IgD-negative memory B cell (primary cell): ENCODE measurements at regions not wholly inside any gene's neighbourhood (a gene's known extent, or its start where the extent isn't known, plus 50 kb on each side); places are given as distances from the start of the nearest gene placed in this dataset.
"Not testable (repeated sequence)": the region's sequence is repeated elsewhere in the genome, so short reads cannot be mapped to it uniquely, and the experiment has no call there.

ENCODE experiments used
- H3K27ac Mint-ChIP-seq, 3 donors: one replicate each; pipeline ENCODE4 v1.8.0; 2020 to 2022; ENCODE audit warnings: mild to moderate bottlenecking in 3 of 3, mixed read lengths in 3 of 3, moderate library complexity in 1 of 3
- H3K27me3 Mint-ChIP-seq: one replicate; pipeline ENCODE4 v1.8.0; 2021; ENCODE audit warnings: mixed read lengths
- H3K36me3 Mint-ChIP-seq: one replicate; pipeline ENCODE4 v1.8.0; 2020; ENCODE audit warnings: mild to moderate bottlenecking, mixed read lengths
- H3K4me1 Mint-ChIP-seq, 3 donors: one replicate each; pipeline ENCODE4 v1.8.0; 2020 to 2022; ENCODE audit warnings: mixed read lengths in 3 of 3, mild to moderate bottlenecking in 1 of 3
- H3K4me3 Mint-ChIP-seq, 4 donors: one replicate each; pipeline ENCODE4 v1.8.0; 2020 to 2022; ENCODE audit warnings: mild to moderate bottlenecking in 4 of 4, mixed read lengths in 4 of 4, moderate library complexity in 3 of 4
- H3K9me3 Mint-ChIP-seq, 3 donors: one replicate each; pipeline ENCODE4 v1.8.0; 2020 to 2021; ENCODE audit warnings: mixed read lengths in 3 of 3, mild to moderate bottlenecking in 1 of 3

- H3K27me3 Mint-ChIP-seq, H3K27ac Mint-ChIP-seq, H3K9me3 Mint-ChIP-seq, H3K4me3 Mint-ChIP-seq, H3K36me3 Mint-ChIP-seq, H3K4me1 Mint-ChIP-seq: not testable (repeated sequence)
These were observed 66.7 kb upstream of the ERV3-1 start for GRCh38 chr7:65073160-65073559.

- H3K4me1 Mint-ChIP-seq, H3K27ac Mint-ChIP-seq, H3K4me3 Mint-ChIP-seq, H3K27me3 Mint-ChIP-seq, H3K36me3 Mint-ChIP-seq, H3K9me3 Mint-ChIP-seq: not testable (repeated sequence)
These were observed 65.5 kb upstream of the ERV3-1 start for GRCh38 chr7:65071854-65072431.

GRCh38 chr7:65069476-65069875 is 63.0 kb upstream of the ERV3-1 start:
- H3K27ac Mint-ChIP-seq, result peak overlapping the region in 2 of 3 donors; percentile 19 to 76
- H3K4me3 Mint-ChIP-seq, H3K4me1 Mint-ChIP-seq, H3K36me3 Mint-ChIP-seq, H3K9me3 Mint-ChIP-seq, H3K27me3 Mint-ChIP-seq: not testable (repeated sequence)

GRCh38 chr7:65062566-65062965 is 56.1 kb upstream of the ERV3-1 start:
- H3K9me3 Mint-ChIP-seq, H3K36me3 Mint-ChIP-seq, H3K27me3 Mint-ChIP-seq, H3K4me1 Mint-ChIP-seq, H3K27ac Mint-ChIP-seq, H3K4me3 Mint-ChIP-seq: not testable (repeated sequence)

GRCh38 chr7:65059247-65059646 is 52.8 kb upstream of the ERV3-1 start:
- H3K4me3 Mint-ChIP-seq, H3K27me3 Mint-ChIP-seq, H3K4me1 Mint-ChIP-seq, H3K27ac Mint-ChIP-seq, H3K9me3 Mint-ChIP-seq, H3K36me3 Mint-ChIP-seq: not testable (repeated sequence)
